Endodermal cell (in vitro differentiated cells): ENCODE measurements at regions not wholly inside any gene's neighbourhood (a gene's known extent, or its start where the extent isn't known, plus 50 kb on each side); places are given as distances from the start of the nearest gene placed in this dataset.

Experiments
- DNase-seq: peaks from one replicate; pipeline ENCODE4 v3.0.0-alpha.2; 2017
- H3K27ac ChIP-seq: 2 replicates; pipeline ENCODE4 v1.5.1; 2013; ENCODE audit warnings: mild to moderate bottlenecking, low read depth, low read length, moderate library complexity
- H3K27me3 ChIP-seq: 2 replicates; pipeline ENCODE4 v1.6.1; 2013; ENCODE audit warnings: mild to moderate bottlenecking, low read length, moderate library complexity; ENCODE audit not compliant: insufficient read depth, control insufficient read depth, poor library complexity, severe bottlenecking
- H3K36me3 ChIP-seq: 2 replicates; pipeline ENCODE4 v1.7.0; 2013; ENCODE audit warnings: mild to moderate bottlenecking, low read length, moderate library complexity; ENCODE audit not compliant: control insufficient read depth, insufficient read depth
- H3K4me1 ChIP-seq: one replicate; pipeline ENCODE4 v1.7.0; 2013; ENCODE audit warnings: low read length; ENCODE audit not compliant: control insufficient read depth, insufficient read depth
- H3K4me3 ChIP-seq: 2 replicates; pipeline ENCODE4 v1.5.1; 2013; ENCODE audit warnings: mild to moderate bottlenecking, low read length, moderate library complexity
- H3K9ac ChIP-seq: 2 replicates; pipeline ENCODE4 v1.6.1; 2013; ENCODE audit warnings: mild to moderate bottlenecking, low read length, moderate library complexity; ENCODE audit not compliant: poor library complexity, severe bottlenecking; ENCODE audit errors: extremely low read depth
- H3K9me3 ChIP-seq: 2 replicates; pipeline ENCODE4 v1.6.1; 2013; ENCODE audit warnings: mild to moderate bottlenecking, low read length, moderate library complexity; ENCODE audit not compliant: control insufficient read depth
- H3K27ac Mint-ChIP-seq: 2 replicates; pipeline ENCODE4 v1.8.0; 2020; ENCODE audit warnings: mixed read lengths
- H3K27me3 Mint-ChIP-seq: 2 replicates; pipeline ENCODE4 v1.8.0; 2021; ENCODE audit warnings: mild to moderate bottlenecking, mixed read lengths; ENCODE audit not compliant: insufficient read depth
- H3K36me3 Mint-ChIP-seq: 2 replicates; pipeline ENCODE4 v1.8.0; 2020; ENCODE audit warnings: low read depth, mixed read lengths
- H3K4me1 Mint-ChIP-seq: 2 replicates; pipeline ENCODE4 v1.8.0; 2020; ENCODE audit warnings: mixed read lengths
- H3K4me3 Mint-ChIP-seq: 2 replicates; pipeline ENCODE4 v1.8.0; 2020; ENCODE audit warnings: mild to moderate bottlenecking, moderate library complexity, mixed read lengths
- H3K9me3 Mint-ChIP-seq: 2 replicates; pipeline ENCODE4 v1.8.0; 2020; ENCODE audit warnings: mild to moderate bottlenecking, mixed read lengths
- CTCF ChIP-seq: fragments of 200-600 bp; sonication (generic); conservative IDR thresholded peaks from 2 replicates; pipeline ENCODE4 v1.5.0; 2021; ENCODE audit warnings: antibody characterized with exemption, mild to moderate bottlenecking
- WGBS, 2 experiments: methylation state at CpG; one replicate each; pipeline versions ENCODE4 v1.1.5 to v1.1.7; 2013; ENCODE audit warnings: missing lambda C conversion rate in 2 of 2, mixed read lengths in 1 of 2; ENCODE audit not compliant: insufficient coverage in 1 of 2, insufficient read length in 1 of 2; 5-methylcytosine and 5-hydroxymethylcytosine counted together

GRCh38 chr16:6775712-6776111 is 556.9 kb upstream of the RBFOX1 start:
- Mint-ChIP-seq H3K27ac (no peak overlapping the region), H3K36me3 (no peaks in the 10 kb centered on the region), H3K9me3 (no peaks in the 10 kb centered on the region), H3K4me1 (no peaks in the 10 kb centered on the region), H3K4me3 (no peak overlapping the region), H3K27me3 (no peaks in the 10 kb centered on the region)
- no peaks in the 10 kb centered on the region for H3K4me1 ChIP-seq
- no peak for TF ChIP-seq CTCF
- H3K27me3 ChIP-seq, result no peaks in the 10 kb centered on the region
- no peak overlapping the region for H3K9ac ChIP-seq
- H3K36me3 ChIP-seq, result no peaks in the 10 kb centered on the region
- WGBS, 2 experiments, result 91 to 98% methylated on average over 6 to 7 of the region's 7 CpGs
- no peak overlapping the region for H3K27ac ChIP-seq
- no peak for DNase-seq
- H3K9me3 ChIP-seq, result no peaks in the 10 kb centered on the region
- no peak overlapping the region for H3K4me3 ChIP-seq

- H3K36me3 Mint-ChIP-seq, result no peaks in the 10 kb centered on the region
- H3K27ac Mint-ChIP-seq, result no peak overlapping the region
- H3K27ac ChIP-seq, result no peak overlapping the region
- TF ChIP-seq CTCF, result no peak
- H3K4me3 ChIP-seq, result no peak overlapping the region
- no peaks in the 10 kb centered on the region for H3K9me3 ChIP-seq
- H3K27me3 Mint-ChIP-seq, result no peaks in the 10 kb centered on the region
- no peaks in the 10 kb centered on the region for H3K4me1 Mint-ChIP-seq
- H3K27me3 ChIP-seq, result no peaks in the 10 kb centered on the region
- H3K9me3 Mint-ChIP-seq, result no peaks in the 10 kb centered on the region
- DNase-seq, result no peak
- WGBS, 2 experiments, result 90 to 95% methylated on average over 3 of the region's 4 CpGs
- H3K36me3 ChIP-seq, result no peaks in the 10 kb centered on the region
- no peaks in the 10 kb centered on the region for H3K4me1 ChIP-seq
- H3K4me3 Mint-ChIP-seq, result no peak overlapping the region
- no peak overlapping the region for H3K9ac ChIP-seq
These were observed 560.7 kb upstream of the RBFOX1 start for GRCh38 chr16:6771956-6772355.

- no peak for DNase-seq
- Histone ChIP-seq H3K27ac (no peak overlapping the region), H3K9me3 (no peaks in the 10 kb centered on the region), H3K36me3 (no peaks in the 10 kb centered on the region), H3K4me1 (no peaks in the 10 kb centered on the region), H3K4me3 (no peak overlapping the region), H3K27me3 (no peaks in the 10 kb centered on the region), H3K9ac (no peak overlapping the region)
- Mint-ChIP-seq H3K36me3 (no peaks in the 10 kb centered on the region), H3K9me3 (peaks cover 6% of the 10 kb centered on the region), H3K4me1 (peaks cover 5% of the 10 kb centered on the region), H3K27me3 (peaks cover 9% of the 10 kb centered on the region), H3K4me3 (no peak overlapping the region), H3K27ac (no peak overlapping the region)
- no peak for TF ChIP-seq CTCF
- 70 to 74% methylated on average over 2 to 8 of the region's 9 CpGs for WGBS, 2 experiments
These were observed 579.1 kb upstream of the RBFOX1 start for GRCh38 chr16:6753553-6753952.
